ENCODE measurements at regions not wholly inside any gene's neighbourhood (a gene's known extent, or its start where the extent isn't known, plus 50 kb on each side); places are given as distances from the start of the nearest gene placed in this dataset.

- Mint-ChIP-seq H3K9me3 (no peaks in the 10 kb centered on the region), H3K4me3 (no peak overlapping the region), H3K27ac (no peak overlapping the region), H3K36me3 (no peaks in the 10 kb centered on the region), H3K4me1 (peaks cover 32% of the 10 kb centered on the region), H3K27me3 (ENCODE audit: low read depth) (no peaks in the 10 kb centered on the region)
- DNase-seq (ENCODE audit: low spot score in 2 of 2, unreplicated experiment in 2 of 2): no peak
- TF ChIP-seq CTCF (IDR thresholded peaks at IDR 0.05; ENCODE audit: unreplicated experiment): no peak
Measured at GRCh38 chr5:174426851-174427250, 297.5 kb upstream of the MSX2 start.

- no peak for TF ChIP-seq CTCF (IDR thresholded peaks at IDR 0.05; ENCODE audit: unreplicated experiment)
- no peak overlapping the region for H3K4me3 Mint-ChIP-seq
- H3K4me1 Mint-ChIP-seq: peaks cover 32% of the 10 kb centered on the region
- DNase-seq (ENCODE audit: low spot score in 2 of 2, unreplicated experiment in 2 of 2): no peak
- no peak overlapping the region for H3K27ac Mint-ChIP-seq
- H3K27me3 Mint-ChIP-seq (ENCODE audit: low read depth): no peaks in the 10 kb centered on the region
- H3K36me3 Mint-ChIP-seq: no peaks in the 10 kb centered on the region
- H3K9me3 Mint-ChIP-seq: no peaks in the 10 kb centered on the region
Measured at GRCh38 chr5:174427304-174427703, 297.1 kb upstream of the MSX2 start.

- Mint-ChIP-seq H3K27me3 (ENCODE audit: low read depth) (no peaks in the 10 kb centered on the region), H3K36me3 (no peaks in the 10 kb centered on the region), H3K9me3 (no peaks in the 10 kb centered on the region), H3K4me3 (no peak overlapping the region), H3K27ac (no peak overlapping the region), H3K4me1 (peaks cover 26% of the 10 kb centered on the region)
- no peak for TF ChIP-seq CTCF (IDR thresholded peaks at IDR 0.05; ENCODE audit: unreplicated experiment)
- DNase-seq (ENCODE audit: low spot score in 2 of 2, unreplicated experiment in 2 of 2): no peak
Measured at GRCh38 chr5:174428895-174429294, 295.5 kb upstream of the MSX2 start.

GRCh38 chr5:174430940-174431339 is 293.4 kb upstream of the MSX2 start:
- DNase-seq (ENCODE audit: low spot score in 2 of 2, unreplicated experiment in 2 of 2): no peak
- Mint-ChIP-seq H3K9me3 (no peaks in the 10 kb centered on the region), H3K27ac (no peak overlapping the region), H3K36me3 (no peaks in the 10 kb centered on the region), H3K4me3 (no peak overlapping the region), H3K4me1 (peaks cover 12% of the 10 kb centered on the region), H3K27me3 (ENCODE audit: low read depth) (no peaks in the 10 kb centered on the region)
- no peak for TF ChIP-seq CTCF (IDR thresholded peaks at IDR 0.05; ENCODE audit: unreplicated experiment)

- Mint-ChIP-seq H3K4me1 (peaks cover 7% of the 10 kb centered on the region), H3K27ac (no peak overlapping the region), H3K36me3 (no peaks in the 10 kb centered on the region), H3K4me3 (no peak overlapping the region), H3K27me3 (ENCODE audit: low read depth) (no peaks in the 10 kb centered on the region), H3K9me3 (no peaks in the 10 kb centered on the region)
- no peak for DNase-seq (ENCODE audit: low spot score in 2 of 2, unreplicated experiment in 2 of 2)
- no peak for TF ChIP-seq CTCF (IDR thresholded peaks at IDR 0.05; ENCODE audit: unreplicated experiment)
Measured at GRCh38 chr5:174431504-174431903, 292.9 kb upstream of the MSX2 start.

- DNase-seq (ENCODE audit: low spot score in 2 of 2, unreplicated experiment in 2 of 2): no peak
- H3K4me1 Mint-ChIP-seq: peaks cover 11% of the 10 kb centered on the region
- peaks cover 3% of the 10 kb centered on the region for H3K9me3 Mint-ChIP-seq
- no peak overlapping the region for H3K27ac Mint-ChIP-seq
- no peaks in the 10 kb centered on the region for H3K27me3 Mint-ChIP-seq (ENCODE audit: low read depth)
- no peak overlapping the region for H3K4me3 Mint-ChIP-seq
- H3K36me3 Mint-ChIP-seq: peaks cover 2% of the 10 kb centered on the region
- TF ChIP-seq CTCF (IDR thresholded peaks at IDR 0.05; ENCODE audit: unreplicated experiment): no peak
Measured at GRCh38 chr5:174433098-174433497, 291.3 kb upstream of the MSX2 start.
